GM21825 (cell line): ENCODE measurements at regions not wholly inside any gene's neighbourhood (a gene's known extent, or its start where the extent isn't known, plus 50 kb on each side); places are given as distances from the start of the nearest gene placed in this dataset.
"Not testable (repeated sequence)": the region's sequence is repeated elsewhere in the genome, so short reads cannot be mapped to it uniquely, and the experiment has no call there.

Experiments used
- ATAC-seq: cut with Tn5 transposase; IDR thresholded peaks from one replicate; pipeline ENCODE4 v1.9.1; 2021; ENCODE audit warnings: mild to moderate bottlenecking, moderate library complexity; ENCODE audit not compliant: unreplicated experiment

- no peak for ATAC-seq
Observed at GRCh38 chr5:67989456-67989855, 226.1 kb upstream of the PIK3R1 start.

GRCh38 chr5:67986761-67987160, 228.8 kb upstream of the PIK3R1 start:
- no peak for ATAC-seq

GRCh38 chr5:67985686-67986387, 229.7 kb upstream of the PIK3R1 start:
- ATAC-seq = no peak

GRCh38 chr5:67984546-67984945, 231.0 kb upstream of the PIK3R1 start:
- ATAC-seq = no peak

GRCh38 chr5:67983251-67984110, 232.1 kb upstream of the PIK3R1 start:
- ATAC-seq = no peak

- ATAC-seq = not testable (repeated sequence)
Observed at GRCh38 chr5:67982160-67982559, 233.4 kb upstream of the PIK3R1 start.

- no peak for ATAC-seq
Observed at GRCh38 chr5:67978171-67978570, 237.4 kb upstream of the PIK3R1 start.

- ATAC-seq = no peak
Observed at GRCh38 chr5:67976891-67977601, 238.5 kb upstream of the PIK3R1 start.

GRCh38 chr5:67976181-67976580, 239.4 kb upstream of the PIK3R1 start:
- no peak for ATAC-seq

- ATAC-seq = no peak
Observed at GRCh38 chr5:67974471-67974870, 241.1 kb upstream of the PIK3R1 start.

GRCh38 chr5:67974054-67974453, 241.5 kb upstream of the PIK3R1 start:
- no peak for ATAC-seq

- ATAC-seq = no peak
Observed at GRCh38 chr5:67971971-67972821, 243.4 kb upstream of the PIK3R1 start.

GRCh38 chr5:67971223-67971830, 244.2 kb upstream of the PIK3R1 start:
- ATAC-seq = no peak

GRCh38 chr5:67969631-67970030, 245.9 kb upstream of the PIK3R1 start:
- no peak for ATAC-seq

- ATAC-seq = no peak
Observed at GRCh38 chr5:67969176-67969575, 246.4 kb upstream of the PIK3R1 start.

- no peak for ATAC-seq
Observed at GRCh38 chr5:67966712-67967111, 248.8 kb upstream of the PIK3R1 start.

- no peak for ATAC-seq
Observed at GRCh38 chr5:67964619-67965018, 250.9 kb upstream of the PIK3R1 start.

GRCh38 chr5:67963789-67964519, 251.6 kb upstream of the PIK3R1 start:
- no peak for ATAC-seq

GRCh38 chr5:67960939-67961338, 254.6 kb upstream of the PIK3R1 start:
- ATAC-seq = no peak

- no peak for ATAC-seq
Observed at GRCh38 chr5:67957374-67957773, 258.2 kb upstream of the PIK3R1 start.
